Neuronal stem cell (in vitro differentiated cells): ENCODE measurements at regions not wholly inside any gene's neighbourhood (a gene's known extent, or its start where the extent isn't known, plus 50 kb on each side); places are given as distances from the start of the nearest gene placed in this dataset.

Experiments
- DNase-seq: peaks from one replicate; pipeline ENCODE4 v3.0.0-alpha.2; 2013; ENCODE audit warnings: low spot score
- H2AFZ ChIP-seq: one replicate; pipeline ENCODE4 v1.6.1; 2013; ENCODE audit warnings: mild to moderate bottlenecking, low read length, inconsistent platforms
- H2AK5ac ChIP-seq: 2 replicates; pipeline ENCODE4 v1.6.1; 2013; ENCODE audit warnings: low read depth, mild to moderate bottlenecking, inconsistent platforms, low read length, moderate library complexity, mixed read lengths
- H2BK120ac ChIP-seq: 2 replicates; pipeline ENCODE4 v1.6.1; 2013; ENCODE audit warnings: low read depth, mild to moderate bottlenecking, inconsistent platforms, low read length, moderate library complexity, mixed read lengths
- H2BK12ac ChIP-seq: one replicate; pipeline ENCODE4 v1.6.1; 2013; ENCODE audit warnings: low read length, inconsistent platforms
- H2BK15ac ChIP-seq: 2 replicates; pipeline ENCODE4 v1.6.1; 2013; ENCODE audit warnings: mild to moderate bottlenecking, low read length, inconsistent platforms, mixed read lengths
- H2BK5ac ChIP-seq: one replicate; pipeline ENCODE4 v1.6.1; 2013; ENCODE audit warnings: inconsistent platforms, mild to moderate bottlenecking, low read length, moderate library complexity
- H3K14ac ChIP-seq: one replicate; pipeline ENCODE4 v1.6.1; 2013; ENCODE audit warnings: low read length, inconsistent platforms
- H3K18ac ChIP-seq: 2 replicates; pipeline ENCODE4 v1.6.1; 2013; ENCODE audit warnings: low read length, inconsistent platforms
- H3K23ac ChIP-seq: 2 replicates; pipeline ENCODE4 v1.6.1; 2013; ENCODE audit warnings: low read depth, mild to moderate bottlenecking, mixed read lengths, low read length, inconsistent platforms; ENCODE audit not compliant: poor library complexity
- H3K27ac ChIP-seq: replicated peaks from 3 replicates; pipeline ENCODE4 v1.5.1; 2013; ENCODE audit warnings: low read length, inconsistent platforms
- H3K27me3 ChIP-seq, 3 experiments: 2 replicates each; pipeline ENCODE4 v1.6.1; 2013; ENCODE audit warnings: low read length in 3 of 3, mild to moderate bottlenecking in 2 of 3, inconsistent platforms in 1 of 3, low read depth in 1 of 3, mixed read lengths in 1 of 3, moderate library complexity in 1 of 3; ENCODE audit not compliant: control insufficient read depth in 3 of 3, insufficient read depth in 3 of 3
- H3K36me3 ChIP-seq, 2 donors: replicated peaks in 1 of 2; 2 replicates each; pipeline ENCODE4 v1.6.1; 2013; ENCODE audit warnings: low read length in 2 of 2; ENCODE audit not compliant: control insufficient read depth in 2 of 2, insufficient read depth in 2 of 2
- H3K4ac ChIP-seq: 2 replicates; pipeline ENCODE4 v1.6.1; 2013; ENCODE audit warnings: inconsistent platforms, mild to moderate bottlenecking, low read length, moderate library complexity
- H3K4me1 ChIP-seq, 2 donors: 1 replicate in 1 of 2; 2 replicates in 1 of 2; pipeline ENCODE4 v1.6.1; 2013; ENCODE audit warnings: low read length in 2 of 2, low read depth in 1 of 2; ENCODE audit not compliant: control insufficient read depth in 2 of 2, insufficient read depth in 1 of 2
- H3K4me2 ChIP-seq: one replicate; pipeline ENCODE4 v1.6.1; 2013; ENCODE audit warnings: mild to moderate bottlenecking, low read length, inconsistent platforms; ENCODE audit not compliant: insufficient read depth, poor library complexity, severe bottlenecking
- H3K4me3 ChIP-seq, 2 donors: 2 replicates each; pipeline ENCODE4 v1.5.1; 2013; ENCODE audit warnings: low read length in 2 of 2, mild to moderate bottlenecking in 2 of 2, inconsistent platforms in 1 of 2, moderate library complexity in 1 of 2
- H3K79me1 ChIP-seq: one replicate; pipeline ENCODE4 v1.6.1; 2013; ENCODE audit warnings: low read depth, mild to moderate bottlenecking, inconsistent platforms, low read length, moderate library complexity
- H3K9ac ChIP-seq: one replicate; pipeline ENCODE4 v1.6.1; 2013; ENCODE audit warnings: mild to moderate bottlenecking, low read depth, low read length, inconsistent platforms; ENCODE audit not compliant: poor library complexity
- H3K9me3 ChIP-seq, 2 donors: replicated peaks in 1 of 2; 2 replicates each; pipeline versions ENCODE3 to v1.6.1; 2013; ENCODE audit warnings: low read length in 2 of 2, mild to moderate bottlenecking in 2 of 2, inconsistent platforms in 1 of 2, low read depth in 1 of 2, mixed read lengths in 1 of 2, moderate library complexity in 1 of 2; ENCODE audit not compliant: control insufficient read depth in 2 of 2, insufficient read depth in 1 of 2
- H4K8ac ChIP-seq: one replicate; pipeline ENCODE4 v1.6.1; 2013; ENCODE audit warnings: low read depth, mild to moderate bottlenecking, inconsistent platforms, low read length, moderate library complexity
- H4K91ac ChIP-seq: one replicate; pipeline ENCODE4 v1.6.1; 2013; ENCODE audit warnings: low read length, low read depth, mild to moderate bottlenecking, inconsistent platforms; ENCODE audit not compliant: poor library complexity
- WGBS, 2 donors: extraction: QIAGEN DNeasy Blood & Tissue Kit; methylation state at CpG; one replicate each; pipeline ENCODE4 v1.1.7; 2013; ENCODE audit warnings: missing lambda C conversion rate in 2 of 2, mixed read lengths in 1 of 2; ENCODE audit not compliant: insufficient read length in 2 of 2, insufficient replicate concordance in 1 of 2; ENCODE audit errors: extremely low coverage in 2 of 2; 5-methylcytosine and 5-hydroxymethylcytosine counted together

GRCh38 chr6:168162366-168162765 is 83.4 kb upstream of the FRMD1 start:
- no peaks in the 10 kb centered on the region for H3K27me3 ChIP-seq
- H4K91ac ChIP-seq, result no peak overlapping the region
- H3K79me1 ChIP-seq, result no peaks in the 10 kb centered on the region
- no peaks in the 10 kb centered on the region for H3K9me3 ChIP-seq
- H2BK5ac ChIP-seq, result no peak overlapping the region
- H2AK5ac ChIP-seq, result no peak overlapping the region
- H2BK15ac ChIP-seq, result no peak overlapping the region
- no peak overlapping the region for H3K4ac ChIP-seq
- DNase-seq, result no peak
- no peak overlapping the region for H3K14ac ChIP-seq
- no CpG with 5 or more reads among the region's 6 CpGs for WGBS, 2 donors
- no peak overlapping the region for H2BK12ac ChIP-seq
- H3K27ac ChIP-seq, result no peak overlapping the region
- no peak overlapping the region for H3K9ac ChIP-seq
- H3K18ac ChIP-seq, result no peak overlapping the region
- H3K4me1 ChIP-seq, result peaks cover 12 to 18% of the 10 kb centered on the region in 2 donors
- H3K36me3 ChIP-seq, result no peaks in the 10 kb centered on the region
- H3K23ac ChIP-seq, result no peak overlapping the region
- no peak overlapping the region for H2BK120ac ChIP-seq
- no peak overlapping the region for H3K4me2 ChIP-seq
- H3K4me3 ChIP-seq, result no peak overlapping the region
- no peak overlapping the region for H2AFZ ChIP-seq
- H4K8ac ChIP-seq, result no peak overlapping the region

GRCh38 chr6:168161371-168161750 is 82.3 kb upstream of the FRMD1 start:
- Histone ChIP-seq H3K14ac (no peak overlapping the region), H3K9me3 (peaks cover 0 to 2% of the 10 kb centered on the region in 2 donors), H3K4me2 (no peak overlapping the region), H3K27ac (no peak overlapping the region), H2BK15ac (no peak overlapping the region), H3K79me1 (no peaks in the 10 kb centered on the region), H2AK5ac (no peak overlapping the region), H4K8ac (no peak overlapping the region), H3K23ac (no peak overlapping the region), H3K4me3 (no peak overlapping the region), H2AFZ (no peak overlapping the region), H3K18ac (no peak overlapping the region), H2BK120ac (no peak overlapping the region), H2BK12ac (no peak overlapping the region), H3K4ac (no peak overlapping the region), H3K36me3 (no peaks in the 10 kb centered on the region), H4K91ac (no peak overlapping the region), H3K27me3 (no peaks in the 10 kb centered on the region), H2BK5ac (no peak overlapping the region), H3K4me1 (peaks cover 12 to 21% of the 10 kb centered on the region in 2 donors), H3K9ac (no peak overlapping the region)
- DNase-seq, result no peak
- WGBS, 2 donors, result no CpG with 5 or more reads among the region's 16 CpGs

GRCh38 chr6:168160506-168161370 is 81.7 kb upstream of the FRMD1 start:
- H3K23ac ChIP-seq, result no peak overlapping the region
- no peak overlapping the region for H3K9ac ChIP-seq
- peaks cover 0 to 2% of the 10 kb centered on the region in 2 donors for H3K9me3 ChIP-seq
- no peaks in the 10 kb centered on the region for H3K27me3 ChIP-seq
- no peaks in the 10 kb centered on the region for H3K79me1 ChIP-seq
- H4K91ac ChIP-seq, result no peak overlapping the region
- H3K36me3 ChIP-seq, result no peaks in the 10 kb centered on the region
- no peak overlapping the region for H2BK120ac ChIP-seq
- H3K27ac ChIP-seq, result no peak overlapping the region
- no peak overlapping the region for H4K8ac ChIP-seq
- H2BK5ac ChIP-seq, result no peak overlapping the region
- no peak overlapping the region for H2BK12ac ChIP-seq
- no peak overlapping the region for H3K18ac ChIP-seq
- H3K4me2 ChIP-seq, result no peak overlapping the region
- no peak for DNase-seq
- no peak overlapping the region for H3K4me3 ChIP-seq
- H3K4ac ChIP-seq, result no peak overlapping the region
- no peak overlapping the region for H3K14ac ChIP-seq
- WGBS, 2 donors, result no CpG with 5 or more reads among the region's 25 CpGs
- no peak overlapping the region for H2AK5ac ChIP-seq
- peaks cover 15 to 27% of the 10 kb centered on the region in 2 donors for H3K4me1 ChIP-seq
- no peak overlapping the region for H2BK15ac ChIP-seq
- no peak overlapping the region for H2AFZ ChIP-seq

GRCh38 chr6:168159506-168159905 is 80.5 kb upstream of the FRMD1 start:
- no peak overlapping the region for H2BK12ac ChIP-seq
- no peak overlapping the region for H3K4me2 ChIP-seq
- no peak overlapping the region for H4K8ac ChIP-seq
- no peak overlapping the region for H2BK120ac ChIP-seq
- H3K27me3 ChIP-seq, result no peaks in the 10 kb centered on the region
- no CpG with 5 or more reads among the region's 8 CpGs for WGBS, 2 donors
- no peak overlapping the region for H2AK5ac ChIP-seq
- H3K27ac ChIP-seq, result no peak overlapping the region
- no peak overlapping the region for H3K4me3 ChIP-seq
- H3K18ac ChIP-seq, result no peak overlapping the region
- H3K79me1 ChIP-seq, result no peaks in the 10 kb centered on the region
- H3K9ac ChIP-seq, result no peak overlapping the region
- no peak overlapping the region for H2BK15ac ChIP-seq
- no peak for DNase-seq
- H3K9me3 ChIP-seq, result peaks cover 0 to 2% of the 10 kb centered on the region in 2 donors
- H2AFZ ChIP-seq, result no peak overlapping the region
- H2BK5ac ChIP-seq, result no peak overlapping the region
- no peak overlapping the region for H3K23ac ChIP-seq
- H4K91ac ChIP-seq, result no peak overlapping the region
- H3K4me1 ChIP-seq, result peaks cover 15 to 29% of the 10 kb centered on the region in 2 donors
- no peak overlapping the region for H3K4ac ChIP-seq
- H3K14ac ChIP-seq, result no peak overlapping the region
- H3K36me3 ChIP-seq, result no peaks in the 10 kb centered on the region
